GM13977 (cell line): ENCODE measurements at regions not wholly inside any gene's neighbourhood (a gene's known extent, or its start where the extent isn't known, plus 50 kb on each side); places are given as distances from the start of the nearest gene placed in this dataset.

Experiments used
- DNase-seq: peaks from one replicate; pipeline ENCODE4 v3.0.0; 2012; ENCODE audit warnings: low spot score
- in situ Hi-C: fragments of 300-500 bp; cut with MboI; formaldehyde crosslinking; loops from one replicate; pipeline ENCODE4 v1.12.0; 2022; ENCODE audit warnings: low sequenced_read_pairs, low pct_unique_long_range_greater_than_20kb, mixed read lengths, inconsistent platforms; ENCODE audit not compliant: unreplicated experiment
- TF ChIP-seq, protein P1 (sequence below): IDR thresholded peaks from 2 replicates; pipeline ENCODE4 v1.5.1; 2012; ENCODE audit warnings: mild to moderate bottlenecking, control low read depth; ENCODE audit not compliant: insufficient read depth; ENCODE audit errors: extremely low read depth, missing control alignments

DNA sequence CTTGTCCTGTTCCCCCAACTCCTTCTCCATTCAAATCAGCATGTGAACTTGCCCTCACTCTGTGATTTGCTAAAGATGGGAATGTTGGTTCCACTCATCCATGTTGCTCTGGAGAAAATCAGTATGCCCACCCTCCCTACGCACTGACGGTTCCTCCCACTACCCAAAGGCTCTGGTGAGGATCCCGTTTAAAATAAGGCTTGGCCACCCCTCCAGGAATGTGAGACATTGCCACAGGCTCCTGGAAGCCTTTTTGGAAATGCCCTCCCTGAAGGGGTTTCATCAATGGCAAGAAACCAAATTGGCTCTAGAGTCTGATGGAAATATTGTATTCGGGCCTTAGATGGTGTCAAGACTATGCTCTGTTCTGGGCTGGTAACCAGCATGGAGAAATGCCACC is 187.3 kb downstream of the USP12 start:
- in situ Hi-C loops, result loop anchor here (10.0 kb wide), 1 partner anchor 360 kb away; no protein-coding TSS in a partner anchor
- TF ChIP-seq, protein P1, sequence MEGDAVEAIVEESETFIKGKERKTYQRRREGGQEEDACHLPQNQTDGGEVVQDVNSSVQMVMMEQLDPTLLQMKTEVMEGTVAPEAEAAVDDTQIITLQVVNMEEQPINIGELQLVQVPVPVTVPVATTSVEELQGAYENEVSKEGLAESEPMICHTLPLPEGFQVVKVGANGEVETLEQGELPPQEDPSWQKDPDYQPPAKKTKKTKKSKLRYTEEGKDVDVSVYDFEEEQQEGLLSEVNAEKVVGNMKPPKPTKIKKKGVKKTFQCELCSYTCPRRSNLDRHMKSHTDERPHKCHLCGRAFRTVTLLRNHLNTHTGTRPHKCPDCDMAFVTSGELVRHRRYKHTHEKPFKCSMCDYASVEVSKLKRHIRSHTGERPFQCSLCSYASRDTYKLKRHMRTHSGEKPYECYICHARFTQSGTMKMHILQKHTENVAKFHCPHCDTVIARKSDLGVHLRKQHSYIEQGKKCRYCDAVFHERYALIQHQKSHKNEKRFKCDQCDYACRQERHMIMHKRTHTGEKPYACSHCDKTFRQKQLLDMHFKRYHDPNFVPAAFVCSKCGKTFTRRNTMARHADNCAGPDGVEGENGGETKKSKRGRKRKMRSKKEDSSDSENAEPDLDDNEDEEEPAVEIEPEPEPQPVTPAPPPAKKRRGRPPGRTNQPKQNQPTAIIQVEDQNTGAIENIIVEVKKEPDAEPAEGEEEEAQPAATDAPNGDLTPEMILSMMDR, result no peak
- DNase-seq, result no peak

DNA sequence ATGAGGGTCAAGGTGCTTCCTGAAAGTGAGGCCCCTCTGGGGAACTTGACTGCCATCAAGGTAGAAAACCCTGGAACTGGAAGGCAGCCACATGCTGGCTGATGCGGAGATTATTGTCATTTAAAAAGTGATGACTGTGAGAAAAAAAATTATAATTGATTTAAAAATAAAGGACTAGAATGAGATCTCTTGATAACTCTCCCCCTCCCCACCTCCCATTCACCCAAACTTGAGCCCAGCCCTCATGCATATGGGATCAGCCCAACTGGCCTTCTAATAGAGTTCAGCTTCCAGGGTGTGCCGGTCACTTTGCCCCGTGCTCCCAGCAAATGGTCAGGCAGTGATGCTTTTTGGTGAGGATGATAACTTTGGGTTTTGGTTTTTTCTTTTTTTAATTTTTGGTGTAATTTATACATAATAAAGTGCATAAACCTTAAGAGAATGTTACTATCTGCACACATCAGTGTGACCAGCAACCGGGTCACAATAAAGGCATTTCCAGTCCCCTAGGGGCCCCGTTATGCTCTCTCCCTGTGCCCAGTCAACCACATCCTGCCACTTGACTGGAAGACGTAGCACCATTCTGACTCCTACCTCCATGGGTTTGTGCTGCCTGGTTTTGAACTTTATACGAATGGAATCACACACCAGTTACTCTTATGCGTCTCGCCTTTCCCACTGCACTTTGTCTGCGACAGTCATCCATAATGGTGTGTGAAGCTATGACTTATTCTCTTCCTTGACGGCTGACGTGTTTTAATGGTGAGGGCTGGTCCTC is 187.9 kb downstream of the USP12 start:
- DNase-seq, result no peak
- in situ Hi-C loops, result loop anchor here (10.0 kb wide), 1 partner anchor 361 kb away; no protein-coding TSS in a partner anchor
- TF ChIP-seq, protein P1, result no peak

DNA sequence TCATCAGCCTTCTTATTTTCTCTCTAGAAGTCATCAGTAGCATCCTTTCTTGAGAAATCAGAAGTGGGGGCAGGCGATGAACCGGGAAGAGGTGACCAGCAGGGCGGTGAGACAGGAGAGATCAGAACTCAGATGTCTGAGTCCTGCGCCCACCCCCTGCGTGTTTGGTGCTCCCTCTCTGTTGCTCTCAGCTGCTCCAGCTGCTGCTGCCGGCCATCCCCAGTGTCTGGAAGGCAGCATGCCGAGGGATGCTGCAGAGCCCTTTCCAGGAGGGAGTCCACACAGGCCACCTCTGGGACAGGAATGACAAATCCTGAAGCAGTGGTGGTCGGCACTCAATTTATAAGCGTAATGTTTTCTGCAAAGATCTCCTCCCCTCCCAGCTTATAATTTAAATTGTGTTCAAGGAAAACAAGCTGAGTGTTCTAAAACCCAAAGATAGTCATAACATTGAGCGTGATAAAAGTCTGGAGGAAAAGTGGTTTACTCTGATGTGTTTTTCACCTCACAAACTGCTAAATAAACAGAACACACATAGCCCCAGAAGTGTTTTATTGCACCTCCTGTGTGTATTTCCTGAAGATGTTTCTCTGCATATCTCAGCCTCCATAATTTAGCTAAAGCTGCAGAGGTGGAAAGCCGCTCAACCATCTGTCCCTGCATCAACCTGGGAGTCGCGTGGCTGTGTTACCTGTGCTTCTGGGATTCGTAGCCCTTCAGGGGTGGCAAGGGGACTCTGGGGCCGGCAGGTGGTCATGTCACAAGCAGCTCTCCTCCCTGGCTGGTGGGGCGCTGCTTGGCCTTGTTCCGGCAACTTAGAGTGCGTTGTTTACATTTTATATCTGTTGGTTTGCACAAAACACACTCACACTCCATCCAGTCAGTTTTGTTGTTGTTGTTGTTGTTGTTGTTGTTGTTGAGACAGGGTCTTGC is 191.2 kb downstream of the USP12 start:
- in situ Hi-C loops, result loop anchor here (10.0 kb wide), 1 partner anchor 364 kb away; no protein-coding TSS in a partner anchor
- DNase-seq, result no peak
- TF ChIP-seq, protein P1, result no peak

DNA sequence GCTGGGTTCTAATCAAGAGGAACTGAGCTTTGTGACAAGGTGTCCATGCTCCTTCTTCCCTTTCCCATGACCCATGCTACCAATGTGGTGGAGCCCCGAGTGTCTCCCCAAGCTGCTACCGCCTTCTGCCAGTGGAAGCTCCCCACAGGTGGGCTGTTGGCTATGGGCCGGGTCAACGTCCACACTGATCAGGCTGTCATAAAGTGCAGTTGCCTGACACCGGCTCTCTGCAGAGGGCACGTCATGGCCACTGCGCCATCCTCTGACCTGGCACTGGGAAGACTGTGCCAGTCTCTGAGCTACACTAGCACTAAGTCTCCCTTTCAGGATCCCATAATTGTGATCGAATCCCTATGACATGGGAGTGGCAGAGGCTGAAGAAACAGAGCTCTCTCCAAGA is 192.3 kb downstream of the USP12 start:
- no peak for DNase-seq
- TF ChIP-seq, protein P1, result no peak
- in situ Hi-C loops, result loop anchor here (10.0 kb wide), 1 partner anchor 305 kb away; no protein-coding TSS in a partner anchor

DNA sequence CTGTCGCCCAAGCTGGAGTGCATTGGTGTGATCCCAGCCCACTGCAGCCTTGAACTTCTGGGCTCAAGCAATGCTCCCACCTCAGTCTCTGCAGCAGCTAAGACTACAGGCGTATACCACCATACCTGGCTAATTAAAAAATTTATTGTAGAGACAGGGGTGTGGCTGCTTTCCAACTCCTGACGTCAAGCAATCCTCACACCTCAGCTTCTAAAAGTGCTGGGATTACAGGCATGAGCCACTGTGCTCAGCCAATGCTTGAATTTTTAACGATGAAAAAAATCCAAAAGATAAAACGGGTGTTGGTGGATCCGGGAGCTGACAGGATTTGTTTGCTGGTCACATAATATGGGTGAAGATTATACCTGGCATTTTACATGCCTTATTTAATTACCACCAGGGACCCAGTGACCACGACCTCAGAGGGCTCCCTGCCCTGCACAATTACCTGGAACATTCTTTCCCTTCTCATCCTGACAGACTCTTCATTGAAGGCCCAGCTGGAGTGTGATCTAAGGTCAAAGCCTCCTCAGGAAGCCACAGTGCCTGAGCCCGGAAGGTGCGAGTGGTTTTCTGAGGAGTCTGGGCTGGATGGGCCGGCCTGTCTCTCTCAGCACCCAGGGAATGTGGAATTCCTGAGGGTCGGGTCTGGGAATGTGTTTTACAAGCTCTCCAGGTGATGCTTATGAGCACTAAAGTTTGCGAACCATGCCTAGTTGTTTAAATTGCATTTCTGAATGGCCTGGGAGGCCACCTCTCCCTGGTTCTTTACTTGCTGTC is 193.3 kb downstream of the USP12 start:
- in situ Hi-C loops, result loop anchor here (10.0 kb wide), 1 partner anchor 307 kb away; no protein-coding TSS in a partner anchor
- DNase-seq, result no peak
- TF ChIP-seq, protein P1, result no peak

DNA sequence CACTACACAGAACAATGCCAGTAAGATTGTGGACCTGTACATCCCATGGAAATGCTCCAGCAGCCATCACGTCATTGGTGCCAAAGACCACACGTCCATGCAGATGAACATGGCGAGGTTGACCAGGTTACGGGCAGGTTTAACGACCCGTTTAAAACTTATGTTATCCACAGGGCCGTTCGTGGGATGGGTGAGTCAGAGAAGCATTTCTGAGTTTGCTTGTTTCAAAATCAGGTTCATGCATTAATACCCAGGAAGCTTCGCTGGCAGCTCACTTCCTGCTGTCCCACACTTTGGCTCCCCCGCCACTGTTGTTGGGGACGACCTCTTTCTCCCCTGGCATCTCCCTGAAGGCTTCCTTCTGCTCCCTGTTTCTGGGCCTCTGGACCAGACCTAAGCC is 194.1 kb downstream of the USP12 start:
- DNase-seq, result no peak
- TF ChIP-seq, protein P1, result no peak
- in situ Hi-C loops, result loop anchor here (10.0 kb wide), 1 partner anchor 307 kb away; no protein-coding TSS in a partner anchor
